Naive thymus-derived CD8-positive, alpha-beta T cell (primary cell): ENCODE measurements at regions not wholly inside any gene's neighbourhood (a gene's known extent, or its start where the extent isn't known, plus 50 kb on each side); places are given as distances from the start of the nearest gene placed in this dataset.
"Not testable (repeated sequence)": the region's sequence is repeated elsewhere in the genome, so short reads cannot be mapped to it uniquely, and the experiment has no call there.

Experiments used
- ATAC-seq, 2 donors: fragments of 150-1000 bp; cut with Tn5 transposase in 1 of 2; sonication (Bioruptor Pico), chemical (Tn5 transposase) in 1 of 2; 1 replicate in 1 of 2; 2 replicates in 1 of 2; pipeline ENCODE4 v1.10.0; 2021; ENCODE audit warnings: mild to moderate bottlenecking in 2 of 2, moderate library complexity in 2 of 2
- POLR2A ChIA-PET: fragments of 350-600 bp; sonication (Branson Sonifier 250); formaldehyde crosslinking; loops from one replicate; lab custom pipeline; 2021; ENCODE audit warnings: antibody characterized with exemption; lab: Charles Lee
- DNase-seq, 10 donors: peaks; one replicate each; pipeline versions ENCODE4 v3.0.0 to v3.0.0-alpha.2; 2020 to 2022
- H3K27ac Mint-ChIP-seq, 10 donors: one replicate each; pipeline ENCODE4 v1.8.0; 2020 to 2022; ENCODE audit warnings: mild to moderate bottlenecking in 10 of 10, mixed read lengths in 10 of 10, moderate library complexity in 4 of 10, inconsistent platforms in 1 of 10
- H3K27me3 Mint-ChIP-seq, 5 donors: one replicate each; pipeline ENCODE4 v1.8.0; 2021 to 2022; ENCODE audit warnings: mixed read lengths in 5 of 5
- H3K36me3 Mint-ChIP-seq, 3 donors: one replicate each; pipeline ENCODE4 v1.8.0; 2020 to 2022; ENCODE audit warnings: mixed read lengths in 3 of 3, mild to moderate bottlenecking in 2 of 3, inconsistent platforms in 1 of 3
- H3K4me1 Mint-ChIP-seq, 4 donors: one replicate each; pipeline ENCODE4 v1.8.0; 2021 to 2022; ENCODE audit warnings: mixed read lengths in 4 of 4
- H3K4me3 Mint-ChIP-seq, 10 donors: one replicate each; pipeline ENCODE4 v1.8.0; 2020 to 2022; ENCODE audit warnings: mild to moderate bottlenecking in 10 of 10, mixed read lengths in 10 of 10, moderate library complexity in 6 of 10, inconsistent platforms in 1 of 10
- H3K9me3 Mint-ChIP-seq, 9 donors: one replicate each; pipeline ENCODE4 v1.8.0; 2020 to 2022; ENCODE audit warnings: mixed read lengths in 9 of 9, mild to moderate bottlenecking in 3 of 9, inconsistent platforms in 1 of 9, moderate library complexity in 1 of 9

DNA sequence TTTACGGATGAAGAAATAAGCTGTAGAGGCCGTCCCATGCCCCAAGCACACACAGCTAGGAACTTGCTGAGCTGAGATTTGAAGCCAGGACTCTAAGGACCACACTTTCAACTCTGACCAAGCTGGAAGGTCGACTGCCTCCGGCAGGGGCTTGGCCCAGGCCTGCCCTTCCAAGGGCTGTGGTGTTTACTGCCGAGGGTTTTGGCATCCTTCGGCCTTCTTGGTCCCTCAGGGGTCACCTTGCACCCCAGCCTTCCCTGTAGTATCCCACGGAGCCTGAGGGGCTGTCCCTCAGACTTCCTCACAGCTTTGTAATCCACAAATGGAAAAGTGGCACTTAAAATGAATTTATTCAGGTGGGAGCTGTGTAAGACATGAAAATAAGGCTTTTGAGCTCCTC lies 83.7 kb upstream of the SPRY4 start:
- no peaks in the 10 kb centered on the region for H3K9me3 Mint-ChIP-seq
- no peak overlapping the region for H3K4me3 Mint-ChIP-seq
- ATAC-seq (no peak), DNase-seq (no peak)
- POLR2A ChIA-PET: no interaction called here
- peaks cover 0 to 18% (median 3%) of the 10 kb centered on the region in 5 donors for H3K27me3 Mint-ChIP-seq
- no peaks in the 10 kb centered on the region for H3K36me3 Mint-ChIP-seq
- H3K4me1 Mint-ChIP-seq: peaks cover 0 to 13% (median 3%) of the 10 kb centered on the region in 4 donors
- no peak overlapping the region for H3K27ac Mint-ChIP-seq

DNA sequence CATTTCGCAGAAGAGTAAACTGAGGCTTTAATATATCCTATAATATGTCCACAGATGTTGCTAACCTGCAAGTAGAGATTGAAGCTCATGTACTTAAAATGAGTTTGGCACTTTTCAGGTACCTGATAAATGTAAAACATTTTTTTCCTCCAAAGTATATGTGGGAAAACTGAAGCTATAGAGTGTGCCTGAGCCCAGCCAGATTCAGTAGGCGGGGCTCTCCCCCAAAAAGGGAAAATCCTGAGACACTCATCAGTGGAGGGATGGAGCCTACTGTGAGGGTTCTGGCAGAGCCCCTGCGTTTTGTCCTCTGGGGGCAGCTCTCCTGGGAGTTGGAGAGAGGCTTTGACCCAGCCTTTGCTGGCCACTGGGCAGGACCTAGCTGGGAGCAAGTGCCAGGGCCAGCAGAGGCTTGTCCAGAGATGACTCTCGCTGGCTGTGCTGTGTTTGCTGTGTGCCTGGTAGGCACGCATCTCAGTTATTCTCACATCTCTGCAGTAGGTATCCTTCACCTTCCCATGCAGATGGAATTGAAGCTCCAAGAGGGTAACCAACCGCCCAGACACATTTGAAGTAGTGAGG lies 81.1 kb upstream of the SPRY4 start:
- H3K4me3 Mint-ChIP-seq: no peak overlapping the region
- no peaks in the 10 kb centered on the region for H3K36me3 Mint-ChIP-seq
- H3K4me1 Mint-ChIP-seq: peaks cover 2 to 11% (median 8%) of the 10 kb centered on the region in 4 donors
- POLR2A ChIA-PET: no interaction called here
- H3K27me3 Mint-ChIP-seq: peaks cover 0 to 14% (median 3%) of the 10 kb centered on the region in 5 donors
- no peaks in the 10 kb centered on the region for H3K9me3 Mint-ChIP-seq
- no peak overlapping the region for H3K27ac Mint-ChIP-seq
- ATAC-seq (no peak), DNase-seq (no peak)

DNA sequence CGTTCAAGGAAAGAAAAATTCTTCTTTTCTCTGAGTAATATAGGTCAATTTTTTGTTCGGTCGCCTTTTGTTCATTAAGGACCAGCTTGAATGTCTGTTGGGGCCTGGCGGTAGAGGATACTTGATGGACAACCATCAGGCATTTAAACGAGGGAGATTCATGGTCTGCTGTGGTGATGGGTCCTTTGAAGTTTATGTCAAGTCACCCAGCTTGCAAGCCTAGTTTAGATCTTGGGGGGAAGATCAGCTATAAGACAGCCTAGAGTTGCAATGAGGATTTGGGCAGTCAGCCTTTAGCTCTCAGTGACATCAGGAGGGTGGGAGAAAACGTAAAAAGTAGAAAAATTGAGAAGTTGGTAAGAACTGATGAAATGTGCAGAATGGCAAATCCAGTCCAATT lies 80.2 kb upstream of the SPRY4 start:
- POLR2A ChIA-PET: no interaction called here
- Mint-ChIP-seq H3K27ac (no peak overlapping the region), H3K27me3 (peaks cover 0 to 14% (median 3%) of the 10 kb centered on the region in 5 donors), H3K4me1 (peaks cover 2 to 12% (median 9%) of the 10 kb centered on the region in 4 donors), H3K36me3 (no peaks in the 10 kb centered on the region), H3K4me3 (no peak overlapping the region), H3K9me3 (no peaks in the 10 kb centered on the region)
- ATAC-seq: no peak
- no peak for DNase-seq

DNA sequence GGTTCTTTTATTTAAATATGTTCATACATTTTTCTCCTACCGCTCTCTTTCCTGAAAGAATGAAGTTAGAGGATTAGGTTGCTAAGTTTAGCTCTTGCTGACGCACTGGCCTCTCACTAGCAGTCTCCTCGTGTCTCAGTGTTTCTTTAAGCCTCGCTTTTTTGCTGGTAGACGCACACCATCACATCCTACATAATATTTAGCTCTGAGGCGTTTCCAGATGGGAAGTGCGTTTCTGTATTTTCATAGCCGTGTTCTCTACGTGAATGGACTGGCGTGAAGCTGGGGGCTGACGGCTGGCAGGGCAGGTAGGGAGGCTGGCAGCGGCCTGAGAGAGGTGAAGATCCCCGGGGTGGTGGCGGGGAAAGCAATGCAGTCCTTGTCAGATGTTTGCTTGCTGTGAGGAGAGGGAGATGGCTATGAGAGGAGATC lies 79.2 kb upstream of the SPRY4 start:
- H3K4me3 Mint-ChIP-seq: no peak overlapping the region
- DNase-seq: no peak
- H3K27ac Mint-ChIP-seq: peak overlapping the region in 2 of 10 donors; percentile 21 to 67
- ATAC-seq: no peak
- no peaks in the 10 kb centered on the region for H3K36me3 Mint-ChIP-seq
- no peaks in the 10 kb centered on the region for H3K9me3 Mint-ChIP-seq
- peaks cover 0 to 14% (median 3%) of the 10 kb centered on the region in 5 donors for H3K27me3 Mint-ChIP-seq
- POLR2A ChIA-PET: no interaction called here
- peaks cover 2 to 12% (median 9%) of the 10 kb centered on the region in 4 donors for H3K4me1 Mint-ChIP-seq

DNA sequence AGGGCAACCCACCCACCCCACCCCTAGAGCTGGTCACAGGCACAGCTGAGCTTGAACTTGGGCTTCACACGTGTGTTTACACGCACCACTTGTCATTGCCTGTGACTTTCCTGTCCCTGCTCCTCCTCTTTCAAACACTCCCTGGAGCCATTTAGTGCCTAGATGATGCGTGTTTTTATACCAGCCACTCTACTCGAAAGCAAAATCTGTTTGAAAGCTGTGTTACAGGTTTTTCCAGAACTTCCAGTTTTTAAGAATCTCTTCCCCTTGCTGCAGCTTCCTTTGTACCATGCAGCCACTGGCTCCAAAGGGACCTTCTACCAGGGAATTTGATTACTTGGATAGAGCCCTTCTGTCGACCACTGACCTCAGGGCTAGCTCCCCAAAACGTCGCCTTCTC lies 78.8 kb upstream of the SPRY4 start:
- Mint-ChIP-seq H3K27me3 (peaks cover 0 to 14% (median 3%) of the 10 kb centered on the region in 5 donors), H3K4me3 (no peak overlapping the region), H3K4me1 (peaks cover 2 to 12% (median 9%) of the 10 kb centered on the region in 4 donors), H3K36me3 (no peaks in the 10 kb centered on the region), H3K27ac (no peak overlapping the region), H3K9me3 (no peaks in the 10 kb centered on the region)
- POLR2A ChIA-PET: no interaction called here
- no peak for ATAC-seq
- no peak for DNase-seq

DNA sequence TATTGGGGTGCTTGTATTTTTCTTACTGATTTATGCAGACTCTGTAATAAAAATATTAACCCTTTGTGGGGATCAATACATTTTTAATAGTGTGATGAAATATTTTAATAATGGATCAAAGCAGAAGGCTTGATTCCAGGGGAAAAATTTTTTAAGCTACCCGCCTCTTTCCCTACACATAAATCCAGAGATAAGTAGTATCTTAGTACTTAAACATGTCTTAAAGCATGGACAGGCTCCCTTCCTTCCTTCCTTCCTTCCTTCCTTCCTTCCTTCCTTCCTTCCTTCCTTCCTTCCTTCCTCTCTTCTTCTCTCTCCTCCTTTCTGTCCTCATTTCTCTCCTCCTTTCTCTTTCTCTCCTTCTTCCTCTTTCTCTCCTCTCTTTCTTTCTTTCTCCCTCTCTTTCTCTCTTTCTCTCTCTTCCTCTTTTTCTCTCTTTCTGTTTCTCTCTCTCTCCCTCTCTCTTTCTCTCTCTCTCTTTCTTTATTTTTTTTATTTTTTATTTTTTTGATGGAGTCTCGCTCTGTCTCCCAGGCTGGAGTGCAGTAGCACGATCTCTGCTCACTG lies 78.0 kb upstream of the SPRY4 start:
- DNase-seq (no peak), ATAC-seq (no peak)
- Mint-ChIP-seq H3K9me3 (peaks cover 0 to under 1% (median 0%) of the 10 kb centered on the region in 9 donors), H3K4me3 (no peak overlapping the region), H3K4me1 (peaks cover 2 to 12% (median 9%) of the 10 kb centered on the region in 4 donors), H3K27me3 (peaks cover 0 to 14% (median 3%) of the 10 kb centered on the region in 5 donors), H3K36me3 (no peaks in the 10 kb centered on the region), H3K27ac (no peak overlapping the region)
- POLR2A ChIA-PET: no interaction called here

DNA sequence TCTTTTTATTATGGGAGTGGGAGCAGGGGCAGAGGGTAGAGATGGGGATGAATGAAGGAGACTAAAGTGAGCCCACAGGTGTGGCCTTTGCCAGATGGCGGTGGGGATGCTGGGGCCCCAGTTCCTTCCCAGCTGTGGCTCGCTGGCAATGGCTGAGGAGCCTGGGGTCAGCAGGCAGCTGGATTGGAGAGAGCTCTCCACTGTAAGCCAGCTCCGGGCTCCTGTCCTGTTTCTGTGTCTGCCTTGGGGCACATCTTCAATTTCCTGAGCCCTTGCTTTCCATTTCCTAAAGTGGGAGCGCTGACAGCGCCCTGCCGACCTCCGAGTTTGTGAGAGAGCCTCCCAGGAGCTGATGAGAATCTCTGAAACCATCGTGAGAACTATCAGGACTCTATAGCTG lies 75.6 kb upstream of the SPRY4 start:
- Mint-ChIP-seq H3K27ac (peak overlapping the region in 1 of 10 donors; percentile 12), H3K9me3 (peaks cover 9 to 24% (median 21%) of the 10 kb centered on the region in 9 donors), H3K4me3 (no peak overlapping the region), H3K4me1 (peaks cover 2 to 11% (median 7%) of the 10 kb centered on the region in 4 donors), H3K27me3 (peaks cover 0 to 7% (median 0%) of the 10 kb centered on the region in 5 donors), H3K36me3 (peaks cover 0 to 23% (median 21%) of the 10 kb centered on the region in 3 donors)
- no peak for ATAC-seq
- no peak for DNase-seq
- POLR2A ChIA-PET: interaction anchor here (0.6 kb wide), 1 partner anchor 37 kb away, joined by 3 read pairs; no protein-coding TSS in a partner anchor

DNA sequence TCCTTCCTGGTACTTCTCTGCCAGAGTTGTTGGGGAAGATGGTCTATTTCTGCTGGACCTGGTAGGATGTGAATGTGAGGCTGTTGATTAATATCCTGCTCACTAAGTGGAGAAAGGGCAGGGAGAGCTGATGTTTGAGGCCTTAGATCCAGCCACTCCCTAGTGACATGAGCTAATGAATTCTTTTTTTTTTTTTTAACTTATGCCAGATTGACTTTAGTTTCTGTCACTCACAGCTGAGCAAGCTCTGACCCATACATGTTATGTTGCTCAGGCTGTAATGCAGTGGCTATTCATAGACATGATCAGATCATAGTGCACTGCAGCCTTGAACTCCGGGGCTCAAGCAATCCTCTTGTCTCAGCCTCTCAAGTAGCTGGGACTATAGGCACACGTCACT lies 75.1 kb upstream of the SPRY4 start:
- peaks cover 10 to 29% (median 23%) of the 10 kb centered on the region in 9 donors for H3K9me3 Mint-ChIP-seq
- no peak for DNase-seq
- POLR2A ChIA-PET: no interaction called here
- H3K4me1 Mint-ChIP-seq: peaks cover 2 to 11% (median 7%) of the 10 kb centered on the region in 4 donors
- peaks cover 0 to 7% (median 0%) of the 10 kb centered on the region in 5 donors for H3K27me3 Mint-ChIP-seq
- H3K4me3 Mint-ChIP-seq: no peak overlapping the region
- no peak for ATAC-seq
- H3K36me3 Mint-ChIP-seq: peaks cover 0 to 28% (median 22%) of the 10 kb centered on the region in 3 donors
- no peak overlapping the region for H3K27ac Mint-ChIP-seq

DNA sequence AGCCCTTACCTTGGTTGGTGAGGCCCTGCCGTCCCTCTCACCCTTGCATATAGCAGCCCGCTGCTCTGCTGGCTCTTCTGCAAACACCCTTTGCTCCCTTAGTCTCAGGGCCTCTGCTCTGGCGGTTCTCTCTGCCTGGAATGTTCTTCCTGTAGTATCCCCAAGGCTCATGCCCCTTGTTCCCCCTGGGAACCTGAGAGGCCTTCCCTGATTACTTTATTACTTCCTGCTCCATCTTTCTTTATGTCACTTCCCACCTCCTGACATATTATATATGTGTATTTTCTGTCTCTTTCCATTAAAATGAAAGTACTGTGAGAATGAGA lies 73.9 kb upstream of the SPRY4 start:
- ATAC-seq: no peak
- Mint-ChIP-seq H3K9me3 (peaks cover 10 to 29% (median 23%) of the 10 kb centered on the region in 9 donors), H3K27me3 (no peaks in the 10 kb centered on the region), H3K27ac (no peak overlapping the region), H3K36me3 (peaks cover 0 to 28% (median 22%) of the 10 kb centered on the region in 3 donors), H3K4me1 (peaks cover under 1 to 9% (median 4%) of the 10 kb centered on the region in 4 donors), H3K4me3 (no peak overlapping the region)
- POLR2A ChIA-PET: no interaction called here
- DNase-seq: no peak

DNA sequence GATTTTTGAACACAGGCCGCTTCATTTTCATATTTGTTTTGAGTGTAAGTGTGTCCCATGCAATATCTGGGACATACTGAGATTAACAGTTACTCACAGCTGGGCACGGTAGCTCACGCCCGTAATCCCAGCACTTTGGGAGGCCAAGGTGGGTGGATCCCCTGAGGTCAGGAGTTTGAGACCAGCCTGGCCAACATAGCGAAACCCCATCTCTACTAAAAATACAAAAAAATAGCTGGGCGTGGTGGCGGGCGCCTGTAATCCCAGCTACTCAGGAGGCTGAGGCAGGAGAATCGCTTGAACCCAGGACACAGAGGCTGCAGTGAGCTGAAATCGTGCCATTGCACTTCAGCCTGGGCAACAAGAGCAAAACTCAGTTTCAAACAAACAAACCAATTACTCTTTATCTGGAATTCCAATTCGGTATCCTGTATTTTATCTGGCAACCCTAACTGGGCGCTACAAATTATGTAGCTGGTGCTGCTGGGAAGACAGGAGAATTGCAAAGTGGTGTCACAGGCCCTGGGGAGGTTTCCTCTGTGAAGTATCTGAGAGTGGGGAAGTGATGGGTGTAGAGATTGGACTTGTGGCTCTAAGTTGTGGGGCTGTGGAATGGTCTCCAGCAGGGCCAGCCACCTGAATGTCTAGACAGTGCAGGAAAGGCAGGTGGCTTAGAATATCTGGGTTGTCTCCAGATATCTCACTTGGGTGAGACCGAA lies 73.3 kb upstream of the SPRY4 start:
- H3K27ac Mint-ChIP-seq, H3K27me3 Mint-ChIP-seq, DNase-seq, POLR2A ChIA-PET, ATAC-seq, H3K4me1 Mint-ChIP-seq, H3K4me3 Mint-ChIP-seq: not testable (repeated sequence)
- Mint-ChIP-seq H3K9me3 (peaks cover 10 to 29% (median 23%) of the 10 kb centered on the region in 9 donors), H3K36me3 (peaks cover 0 to 31% (median 22%) of the 10 kb centered on the region in 3 donors)

DNA sequence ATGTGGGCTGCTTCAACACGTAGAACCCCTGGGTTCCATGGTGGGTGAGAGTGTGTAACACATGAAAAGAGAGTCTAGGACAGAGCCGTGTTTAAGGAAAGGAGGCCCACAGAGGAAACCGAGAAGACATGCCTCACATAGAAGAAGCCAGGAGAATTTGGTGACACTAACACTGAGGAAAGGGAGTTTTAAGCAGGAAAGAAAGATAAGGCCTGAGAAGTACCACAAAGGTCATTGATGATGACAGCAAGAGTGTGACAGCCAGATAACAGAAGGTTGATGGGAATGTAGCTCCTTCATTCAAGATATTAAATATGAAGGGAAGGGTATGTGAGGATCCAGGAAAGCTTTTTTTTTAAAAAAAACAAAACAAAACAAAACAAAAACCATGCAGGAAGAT lies 72.4 kb upstream of the SPRY4 start:
- no peak for DNase-seq
- H3K4me3 Mint-ChIP-seq: no peak overlapping the region
- no peaks in the 10 kb centered on the region for H3K27me3 Mint-ChIP-seq
- H3K4me1 Mint-ChIP-seq: peaks cover 0 to 4% (median 1%) of the 10 kb centered on the region in 4 donors
- H3K27ac Mint-ChIP-seq: peak overlapping the region in 1 of 10 donors; percentile 27
- H3K36me3 Mint-ChIP-seq: peaks cover 0 to 33% (median 22%) of the 10 kb centered on the region in 3 donors
- ATAC-seq: no peak
- POLR2A ChIA-PET: no interaction called here
- H3K9me3 Mint-ChIP-seq: peaks cover 10 to 29% (median 23%) of the 10 kb centered on the region in 9 donors

DNA sequence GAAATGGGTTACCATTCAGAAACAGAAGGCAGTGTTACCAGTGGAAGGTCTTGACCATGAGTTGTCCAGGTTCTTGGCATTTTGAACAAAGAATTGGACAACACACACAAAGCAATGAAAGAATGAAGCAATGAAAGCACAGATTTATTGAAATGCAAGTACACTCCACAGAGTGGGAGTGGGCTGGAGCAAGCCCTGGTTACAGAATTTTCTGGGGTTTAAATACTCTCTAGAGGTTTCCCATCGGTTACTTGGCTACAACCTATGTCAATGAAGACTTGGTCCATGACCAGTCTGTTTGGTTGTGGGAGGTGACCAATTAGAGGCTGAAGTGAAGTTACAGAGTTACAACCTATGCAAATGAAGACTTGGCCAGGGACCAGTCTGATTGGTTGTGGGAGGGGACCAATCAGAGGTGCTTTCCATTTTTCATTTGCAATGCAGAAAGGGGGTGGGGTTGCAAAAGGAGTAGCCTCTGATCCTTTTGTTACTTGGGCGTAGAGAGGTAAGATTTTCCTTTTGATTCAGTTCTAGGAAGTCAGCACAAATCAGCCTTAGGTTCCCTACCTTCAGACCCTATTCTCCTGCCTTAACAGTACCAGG lies 71.7 kb upstream of the SPRY4 start:
- no peak overlapping the region for H3K4me3 Mint-ChIP-seq
- ATAC-seq (no peak), DNase-seq (no peak)
- peaks cover 0 to 3% (median under 1%) of the 10 kb centered on the region in 4 donors for H3K4me1 Mint-ChIP-seq
- peaks cover 0 to 33% (median 22%) of the 10 kb centered on the region in 3 donors for H3K36me3 Mint-ChIP-seq
- POLR2A ChIA-PET: no interaction called here
- peaks cover 10 to 29% (median 23%) of the 10 kb centered on the region in 9 donors for H3K9me3 Mint-ChIP-seq
- H3K27ac Mint-ChIP-seq: no peak overlapping the region
- peaks cover 0 to 3% (median 0%) of the 10 kb centered on the region in 5 donors for H3K27me3 Mint-ChIP-seq
